CD4-positive, alpha-beta T cell treated with Interleukin-6 for 4 hours (primary cell): ENCODE measurements at regions not wholly inside any gene's neighbourhood (a gene's known extent, or its start where the extent isn't known, plus 50 kb on each side); places are given as distances from the start of the nearest gene placed in this dataset.
"Not testable (repeated sequence)": the region's sequence is repeated elsewhere in the genome, so short reads cannot be mapped to it uniquely, and the experiment has no call there.

Experiments
- DNase-seq: peaks from one replicate; pipeline ENCODE4 v3.0.0-alpha.2; 2020; ENCODE audit warnings: mixed read lengths

DNA sequence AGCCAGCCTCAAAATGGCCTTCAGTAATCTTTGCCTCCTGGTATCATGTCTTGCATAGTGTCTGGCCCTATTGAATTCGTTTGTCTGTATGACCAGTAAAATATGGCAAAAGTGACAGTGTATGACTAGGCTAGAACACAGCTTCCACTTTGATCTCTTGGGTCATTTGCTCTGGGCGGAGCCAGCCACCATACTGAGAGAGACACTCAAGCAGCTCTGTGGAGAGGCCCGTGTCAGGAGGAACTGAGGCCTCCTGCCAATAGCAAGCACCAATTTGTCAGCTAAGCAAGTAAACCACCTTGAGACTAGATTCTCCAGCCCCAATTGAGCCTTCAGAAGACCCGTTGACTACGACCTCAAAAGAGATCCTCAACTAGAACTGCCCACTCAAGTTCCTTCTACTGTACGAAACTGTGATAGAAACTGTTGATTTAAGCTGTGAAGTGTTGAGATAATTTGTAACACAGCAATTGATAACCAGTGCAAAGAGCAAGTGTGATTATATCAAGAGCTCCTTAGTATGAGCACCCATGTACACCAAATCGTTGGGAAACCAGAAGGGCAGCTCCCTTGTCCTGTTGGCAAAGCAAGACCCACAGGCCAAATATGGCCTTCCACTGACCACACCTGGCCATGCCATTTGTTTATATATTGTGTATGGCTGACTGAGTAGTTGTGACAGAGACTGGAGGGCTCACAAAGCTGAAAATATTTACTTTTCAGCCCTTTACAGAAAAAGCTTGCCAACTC, 52.7 kb upstream of the SERBP1 start:
- DNase-seq, result no peak

DNA sequence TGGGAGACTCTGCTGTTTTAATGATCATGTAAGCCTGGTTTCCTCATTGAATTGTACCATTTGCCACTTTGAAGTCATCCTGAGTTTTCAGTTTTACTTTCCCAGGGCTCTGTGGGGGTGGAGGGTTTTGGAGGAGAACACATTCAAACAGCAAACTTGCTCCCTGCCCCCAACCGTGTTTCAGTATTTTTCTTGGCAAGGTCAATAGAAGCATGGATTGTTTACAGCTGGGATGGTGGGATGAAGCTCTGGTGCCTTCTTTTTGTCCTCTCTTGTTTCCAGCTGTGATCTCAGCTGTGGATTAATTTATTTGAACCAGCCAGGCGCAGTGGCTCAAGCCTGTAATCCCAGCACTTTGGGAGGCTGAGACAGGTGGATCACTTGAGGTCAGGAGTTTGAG, 54.3 kb upstream of the SERBP1 start:
- no peak for DNase-seq

DNA sequence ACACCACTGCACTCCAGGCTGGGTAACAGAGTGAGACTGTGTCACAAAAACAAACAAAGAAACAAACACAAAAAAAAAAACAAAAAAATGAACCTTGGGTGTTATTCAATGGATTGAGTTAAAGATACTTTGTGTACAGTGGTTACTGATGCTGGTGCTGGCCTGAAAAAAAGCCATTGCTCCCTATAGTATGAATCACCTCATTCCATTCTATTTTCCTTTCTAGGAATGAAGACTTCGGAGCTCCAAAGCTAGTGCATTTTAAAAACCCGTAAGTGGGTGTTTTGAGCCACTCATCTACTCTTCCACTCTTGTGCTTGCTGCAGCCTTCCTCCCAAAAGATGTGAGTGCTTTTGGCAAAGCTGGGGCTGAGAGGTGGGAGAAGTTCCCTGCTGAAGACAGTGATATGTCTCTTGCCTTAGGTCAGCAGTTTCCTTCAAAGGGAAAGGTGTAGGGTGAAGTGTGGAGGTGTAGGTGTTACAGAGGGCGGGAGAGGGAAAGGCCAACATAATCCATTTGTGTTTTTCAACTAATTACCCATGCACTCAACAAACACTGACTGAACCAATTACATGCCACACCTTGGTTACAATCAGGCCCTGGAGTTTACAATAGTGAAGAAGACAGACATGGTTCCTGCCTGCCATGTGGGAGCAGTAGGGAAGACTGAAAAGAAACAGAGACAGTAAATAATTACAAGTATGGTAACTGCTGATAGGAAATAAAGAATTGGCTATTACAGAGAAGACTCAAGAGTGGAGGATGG, 55.0 kb upstream of the SERBP1 start:
- DNase-seq, result no peak

DNA sequence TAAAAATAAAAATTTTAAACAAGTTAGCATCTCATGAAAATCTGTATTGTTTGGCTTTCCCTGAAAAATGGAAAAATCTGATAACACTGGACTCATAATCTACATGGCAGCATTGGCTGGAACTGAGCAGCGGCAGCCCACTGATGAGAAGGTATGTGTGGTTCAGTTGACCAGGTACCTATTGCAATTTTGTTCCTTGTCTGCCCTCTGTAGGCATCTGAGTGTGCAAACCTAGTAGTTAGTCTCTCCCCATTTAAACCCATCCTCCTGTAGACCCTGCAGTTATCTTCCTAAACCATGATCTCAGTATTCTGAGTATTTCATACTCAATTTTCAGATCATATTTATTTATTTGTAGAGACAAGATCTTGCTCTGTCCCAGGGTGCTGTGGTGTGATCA, 59.4 kb upstream of the SERBP1 start:
- no peak for DNase-seq

DNA sequence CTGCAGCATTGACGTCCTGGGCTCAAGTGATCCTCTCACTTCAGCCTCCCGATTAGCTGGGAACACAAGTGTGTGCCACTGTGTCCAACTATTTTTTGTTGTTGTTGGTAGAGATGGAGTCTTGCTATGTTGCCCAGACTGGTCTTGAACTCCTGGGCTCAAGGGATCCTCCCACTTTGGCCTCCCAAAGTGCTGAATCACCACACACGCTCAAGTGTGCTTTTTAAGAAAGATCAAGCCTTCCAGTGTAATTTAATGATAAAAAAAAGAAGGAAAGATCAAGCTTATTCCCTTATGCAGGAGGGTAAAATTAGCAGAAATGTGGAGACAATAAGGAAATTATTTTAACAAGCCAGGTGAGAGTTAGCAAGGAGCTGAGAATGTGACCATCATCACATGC, 61.1 kb upstream of the SERBP1 start:
- no peak for DNase-seq

DNA sequence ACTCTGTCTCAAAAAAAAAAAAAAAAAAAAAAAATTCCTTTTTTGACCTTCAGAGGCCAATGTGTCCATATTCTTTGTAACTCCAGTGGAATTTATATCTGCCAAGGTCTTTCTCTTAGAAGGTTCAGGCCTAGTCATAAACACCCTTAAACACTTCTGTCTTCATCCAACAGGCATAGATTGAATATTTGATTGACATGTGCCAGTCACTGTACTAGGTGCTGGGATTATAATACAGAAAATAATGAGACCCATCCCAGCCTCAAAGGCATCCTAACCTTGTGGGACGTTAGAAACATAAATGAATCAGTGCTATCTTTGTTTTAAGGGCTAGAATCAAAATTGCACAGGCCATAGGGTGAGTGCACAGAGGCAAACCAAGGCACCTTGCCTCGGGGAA, 62.9 kb upstream of the SERBP1 start:
- no peak for DNase-seq

DNA sequence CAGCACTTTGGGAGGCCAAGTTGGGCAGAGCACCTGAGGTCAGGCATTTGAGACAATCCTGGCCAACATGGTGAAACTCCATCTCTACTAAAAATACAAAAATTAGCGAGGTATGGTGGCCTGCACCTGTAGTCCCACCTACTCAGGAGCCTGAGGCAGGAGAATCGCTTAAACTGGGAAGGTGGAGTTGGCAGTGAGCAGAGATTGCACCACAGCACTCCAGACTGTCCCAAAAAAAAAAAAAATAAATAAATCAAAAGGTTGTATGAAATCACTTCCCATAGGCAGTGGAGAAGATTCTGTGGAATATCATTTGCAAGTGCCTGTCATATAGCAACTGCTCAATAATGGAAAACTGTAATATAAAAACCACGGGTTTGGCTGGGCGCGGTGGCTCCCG, 65.1 kb upstream of the SERBP1 start:
- no peak for DNase-seq

DNA sequence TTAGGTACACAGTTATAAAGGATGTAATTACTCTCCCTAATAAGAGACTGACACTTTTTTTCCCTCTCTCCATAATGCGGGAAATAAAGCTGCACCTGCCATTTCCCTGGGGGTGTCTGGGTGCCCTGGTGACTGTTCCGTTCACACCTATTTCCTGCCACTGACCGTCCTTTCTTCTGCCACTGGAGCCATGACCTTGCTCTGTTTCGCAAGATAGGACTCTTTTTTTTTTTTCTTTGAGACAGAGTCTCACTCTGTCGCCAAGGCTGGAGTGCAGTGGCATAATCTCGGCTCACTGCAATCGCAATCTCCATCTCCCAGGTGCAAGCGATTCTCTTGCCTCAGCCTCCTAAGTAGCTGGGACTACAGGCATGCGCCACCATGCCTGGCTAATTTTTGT, 66.1 kb upstream of the SERBP1 start:
- DNase-seq, result no peak

DNA sequence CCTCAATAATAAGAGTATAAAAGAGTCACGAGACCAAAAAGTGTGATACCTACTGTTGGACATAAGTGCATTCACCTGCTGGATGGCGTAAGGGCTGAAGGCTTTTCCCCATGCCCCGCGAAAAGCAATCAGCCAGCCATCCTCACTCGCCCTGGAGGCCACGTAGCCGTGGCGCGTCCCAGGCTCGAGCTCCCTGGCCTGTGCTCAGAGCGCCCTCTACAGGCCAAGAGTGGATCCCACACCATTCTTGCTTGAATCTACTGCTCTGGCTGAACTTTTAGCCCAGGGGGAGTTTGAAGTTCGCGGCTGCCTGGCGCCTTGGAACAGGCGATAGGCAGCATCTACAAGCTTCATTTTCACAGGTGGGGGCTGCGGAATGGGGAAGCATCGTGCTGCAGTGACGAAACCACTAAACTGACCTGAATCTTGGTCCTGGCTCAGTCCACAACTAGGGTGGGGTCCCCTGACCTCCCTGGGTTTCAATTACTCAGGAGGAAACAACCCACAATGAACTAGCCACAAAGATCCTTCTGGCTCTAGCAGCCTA, 70.3 kb upstream of the SERBP1 start:
- peak; percentile 85 for DNase-seq

DNA sequence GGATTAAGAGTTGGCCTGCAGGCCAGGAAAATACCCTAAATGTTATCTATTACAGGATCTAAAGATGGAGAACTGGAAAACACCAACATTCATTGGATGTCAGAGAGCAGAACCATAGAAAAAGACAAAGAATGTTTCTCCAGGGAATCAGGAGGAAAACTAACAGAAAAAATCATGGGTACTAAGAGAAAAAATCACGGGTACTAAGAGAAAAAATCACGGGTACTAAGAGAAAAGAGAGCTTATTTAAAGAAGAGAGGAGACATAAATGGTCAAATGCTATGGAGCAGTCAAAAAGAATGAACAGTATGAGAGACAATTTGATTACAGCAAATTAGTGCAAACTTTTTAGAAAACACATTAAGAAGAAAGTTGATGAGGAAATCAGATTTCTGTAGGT, 73.8 kb upstream of the SERBP1 start:
- DNase-seq, result no peak

DNA sequence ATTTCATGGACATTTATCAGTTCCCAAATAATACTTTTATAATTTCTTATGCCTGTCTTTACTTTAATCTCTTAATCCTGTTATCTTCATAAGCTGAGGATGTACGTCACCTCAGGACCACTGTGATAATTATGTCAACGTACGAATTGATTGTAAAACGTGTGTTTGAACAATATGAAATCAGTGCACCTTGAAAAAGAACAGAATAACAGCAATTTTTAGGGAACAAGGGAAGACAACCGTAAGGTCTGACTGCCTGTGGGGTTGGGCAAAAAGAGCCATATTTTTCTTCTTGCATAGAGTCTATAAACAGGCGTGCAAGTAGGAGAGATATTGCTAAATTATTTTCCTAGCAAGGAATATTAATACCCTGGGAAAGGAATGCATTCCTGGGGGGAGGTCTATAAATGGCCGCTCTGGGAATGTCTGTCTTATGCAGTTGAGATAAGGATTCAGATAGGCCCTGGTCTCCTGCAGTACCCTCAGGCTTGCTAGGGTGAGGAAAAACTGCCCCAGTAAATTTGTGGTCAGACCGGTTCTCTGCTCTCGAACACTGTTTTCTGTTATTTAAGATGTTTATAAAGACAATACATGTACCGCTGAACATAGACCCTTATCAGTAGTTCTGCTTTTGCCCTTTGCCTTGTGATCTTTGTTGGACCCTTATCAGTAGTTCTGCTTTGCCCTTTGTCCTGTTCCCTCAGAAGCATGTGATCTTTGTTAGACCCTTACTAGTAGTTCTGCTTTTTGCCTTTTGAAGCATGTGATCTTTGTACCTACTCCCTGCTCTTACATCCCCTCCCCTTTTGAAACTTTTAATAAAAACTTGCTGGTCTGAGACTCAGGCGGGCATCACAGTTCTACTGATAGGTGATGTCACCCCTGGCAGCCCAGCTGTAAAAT, 83.4 kb upstream of the SERBP1 start:
- DNase-seq, result not testable (repeated sequence)

DNA sequence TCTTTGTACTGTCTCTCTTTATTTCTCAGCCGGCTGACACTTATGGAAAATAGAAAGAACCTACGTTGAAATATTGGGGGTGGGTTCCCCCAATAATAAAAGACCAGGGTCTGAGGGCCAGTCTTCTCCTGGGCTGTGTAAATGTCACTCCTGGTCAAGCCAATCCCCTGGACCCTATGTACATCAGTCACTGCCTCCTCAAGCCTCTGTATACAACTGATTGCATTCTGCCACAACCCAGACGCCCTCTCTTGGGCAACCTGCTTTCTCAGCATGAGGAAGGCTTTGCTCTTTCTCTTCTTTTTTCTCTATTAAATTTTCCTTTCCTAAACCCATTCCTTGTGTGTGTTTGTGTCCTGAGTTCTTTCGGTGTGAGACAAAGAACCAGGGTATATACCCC, 84.1 kb upstream of the SERBP1 start:
- no peak for DNase-seq

DNA sequence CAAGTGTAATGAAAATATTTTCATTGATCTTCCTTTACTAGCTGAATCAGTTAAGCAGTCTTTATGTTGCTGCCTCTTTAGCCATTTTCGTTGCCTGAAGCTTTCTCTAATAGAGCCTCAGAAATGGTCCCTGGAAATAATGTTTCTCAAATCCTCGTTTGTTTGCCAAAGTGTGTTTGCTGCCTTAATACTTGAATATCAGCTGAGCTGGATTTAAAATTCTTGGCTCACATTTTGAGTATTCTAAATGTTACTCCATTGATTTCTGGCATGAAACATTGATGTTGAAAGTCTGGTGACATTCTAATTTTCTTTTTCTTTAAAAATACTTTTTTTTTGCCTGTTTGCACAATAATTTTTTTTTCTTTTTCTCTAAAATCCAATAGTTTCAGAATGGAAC, 84.6 kb upstream of the SERBP1 start:
- no peak for DNase-seq

DNA sequence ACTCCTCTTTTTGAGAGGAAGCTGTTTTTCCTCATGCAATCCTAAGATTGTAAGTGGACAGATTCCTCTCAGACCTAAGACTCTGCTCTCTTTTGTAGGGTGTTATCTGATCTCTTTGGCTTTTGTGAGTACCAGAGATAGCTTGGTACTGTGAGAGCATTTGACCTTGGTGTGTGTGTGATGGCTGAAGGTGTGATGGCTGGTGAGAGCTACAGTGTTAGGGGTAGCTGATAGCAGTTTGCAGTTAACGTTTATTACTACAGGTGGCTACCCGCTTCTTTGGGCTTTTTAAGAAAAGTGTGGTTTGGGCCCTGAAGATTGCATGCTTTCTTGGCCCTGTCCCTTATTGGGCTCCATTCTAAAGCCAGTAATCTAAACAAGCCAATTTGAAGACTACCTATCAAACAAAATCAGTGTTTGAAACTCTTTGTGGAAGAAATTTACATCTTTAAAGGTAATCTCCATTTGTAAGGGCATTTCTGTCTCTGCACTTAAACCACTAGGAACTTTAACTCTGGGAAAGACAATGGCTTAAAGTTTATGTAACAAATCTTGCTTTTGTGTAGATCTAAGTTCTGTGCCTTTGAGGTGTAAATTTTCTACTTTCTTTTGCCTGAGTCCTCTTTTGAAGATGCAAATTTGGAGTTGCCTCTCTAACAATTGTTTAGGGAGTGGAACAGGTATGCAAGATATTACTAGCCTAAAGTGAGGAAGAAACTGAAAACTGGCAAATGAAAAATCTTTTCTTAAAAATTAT, 85.3 kb upstream of the SERBP1 start:
- no peak for DNase-seq

DNA sequence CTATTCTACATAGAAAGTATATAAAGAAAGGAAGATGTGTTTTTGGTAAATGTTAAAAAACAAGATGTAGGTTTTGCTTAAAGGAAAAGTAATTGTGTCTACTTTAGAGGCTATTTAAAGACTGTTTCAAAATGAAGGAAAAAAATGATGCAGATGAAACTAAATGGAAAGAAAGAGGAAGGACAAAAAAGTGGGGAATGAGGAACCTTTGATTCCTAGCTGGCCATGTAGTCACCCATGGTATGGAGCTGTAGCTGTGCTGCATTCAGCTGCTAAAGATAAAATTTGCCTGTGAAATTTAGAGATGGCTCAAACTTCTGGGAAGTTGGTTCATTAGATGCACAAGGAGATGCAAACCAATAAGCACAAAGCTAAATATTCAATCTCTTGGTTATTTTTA, 86.8 kb upstream of the SERBP1 start:
- DNase-seq, result no peak

DNA sequence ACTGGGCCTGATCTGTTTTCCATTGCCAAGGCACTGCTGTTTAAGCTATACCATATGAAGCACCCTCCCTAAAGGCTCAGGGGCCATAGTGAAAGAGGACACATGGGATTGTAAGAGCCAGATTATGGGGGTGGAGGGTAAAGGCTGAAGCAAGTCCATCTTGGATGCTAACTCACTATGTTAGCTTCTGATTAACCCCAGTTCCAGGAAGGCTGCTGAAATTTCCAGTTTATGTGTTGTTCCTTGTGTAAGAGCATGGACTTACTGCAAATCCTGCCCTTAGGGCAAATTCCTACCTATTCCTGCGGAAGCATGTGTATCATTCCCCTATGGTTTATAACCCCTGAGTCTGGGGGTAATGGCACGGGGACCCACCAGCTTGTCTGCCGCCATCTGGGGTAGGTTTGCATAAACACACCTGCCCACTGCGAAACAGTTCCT, 91.8 kb upstream of the SERBP1 start:
- DNase-seq, result no peak

DNA sequence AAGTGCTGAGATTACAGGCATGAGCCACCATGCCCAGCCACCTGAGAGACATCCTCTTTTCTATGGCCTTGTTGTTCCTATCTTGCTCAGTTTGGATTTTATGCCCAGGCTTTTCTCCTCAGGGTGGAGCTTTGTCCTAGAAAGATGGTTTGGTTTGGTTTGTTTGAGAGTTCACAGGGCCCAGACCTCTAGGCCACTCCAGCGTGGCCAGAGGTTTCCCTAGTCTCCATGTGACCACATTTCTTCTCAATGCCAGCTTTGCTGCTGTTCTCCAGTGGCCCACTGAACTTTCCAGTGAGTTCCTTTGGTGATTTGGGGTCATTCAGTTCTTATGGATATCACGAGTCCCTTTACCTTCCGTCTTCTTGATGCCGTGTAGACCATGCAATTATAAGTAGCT, 92.6 kb upstream of the SERBP1 start:
- DNase-seq, result no peak

DNA sequence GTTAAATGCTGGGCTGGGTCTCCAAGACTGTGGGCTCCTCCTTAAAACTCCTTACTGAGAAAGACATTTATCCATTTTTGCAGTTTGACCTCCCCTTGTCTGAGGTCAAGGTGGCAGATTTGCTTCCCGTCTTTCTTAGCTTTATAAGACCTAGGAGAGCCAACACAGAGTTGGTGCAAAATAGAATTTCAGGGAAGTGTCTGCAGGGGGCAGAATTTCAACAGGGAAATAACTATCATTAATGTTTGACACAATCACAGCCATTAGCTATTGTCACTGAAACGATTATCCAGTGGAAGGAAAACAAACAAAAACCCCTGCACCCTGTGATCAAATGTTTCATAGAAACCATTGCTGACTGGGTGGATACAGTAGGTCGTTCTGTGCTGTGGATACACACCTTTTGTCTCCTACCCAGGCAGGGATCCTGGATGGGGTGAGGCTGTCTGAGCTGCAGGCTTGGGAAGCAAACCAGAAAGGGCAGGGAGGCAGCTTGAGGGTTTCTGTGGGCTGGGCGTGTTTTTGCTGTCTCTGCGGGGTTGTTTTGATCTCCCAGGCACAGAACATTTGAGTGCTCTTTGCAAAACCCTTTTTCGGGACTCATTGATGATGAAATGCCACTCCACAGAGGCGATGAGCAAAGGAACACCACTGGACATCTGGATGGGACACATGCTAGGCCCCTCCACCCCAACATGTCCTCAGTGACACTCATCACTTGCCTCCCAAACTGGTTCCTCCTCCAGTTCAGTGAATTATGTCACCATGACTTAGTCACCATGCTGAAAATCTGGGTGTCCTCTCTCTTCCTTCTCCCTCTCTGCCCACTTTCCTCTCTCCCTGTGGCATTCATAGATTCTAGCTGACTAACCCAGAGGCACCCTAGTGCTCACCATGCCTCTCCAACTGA, 94.2 kb upstream of the SERBP1 start:
- DNase-seq, result no peak

DNA sequence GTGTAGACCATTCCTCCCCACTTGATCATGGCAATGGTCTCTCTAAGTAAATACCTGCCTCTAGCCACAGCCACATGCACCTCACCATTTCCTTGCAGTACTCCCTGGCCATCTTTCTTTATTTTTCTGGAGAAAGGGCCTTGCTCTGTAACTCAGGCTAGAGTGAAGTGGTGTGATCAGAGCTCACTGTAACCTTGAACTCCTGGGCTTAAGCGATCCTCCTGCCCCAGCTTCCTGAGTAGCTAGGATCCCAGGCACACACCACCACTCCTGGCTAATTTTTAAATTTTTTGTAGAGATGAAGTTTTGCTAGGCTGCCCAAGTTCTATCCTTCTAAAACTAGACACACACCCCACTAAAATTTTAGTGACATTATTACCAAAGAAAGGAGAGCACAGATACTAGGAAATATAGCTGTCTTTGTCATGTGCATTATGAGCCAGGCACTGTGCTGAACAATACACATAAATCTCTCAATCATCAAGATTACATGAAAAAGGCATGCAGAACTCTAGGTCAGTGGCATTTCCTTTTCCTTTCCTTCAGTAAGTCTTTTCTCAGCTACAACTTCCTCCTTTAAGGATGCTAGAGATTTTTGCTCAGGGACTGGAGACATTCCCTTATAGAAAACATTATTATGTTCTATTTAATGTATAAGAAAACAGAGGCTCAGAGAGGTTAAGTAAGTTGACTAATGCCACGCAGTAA, 95.0 kb upstream of the SERBP1 start:
- DNase-seq, result no peak

DNA sequence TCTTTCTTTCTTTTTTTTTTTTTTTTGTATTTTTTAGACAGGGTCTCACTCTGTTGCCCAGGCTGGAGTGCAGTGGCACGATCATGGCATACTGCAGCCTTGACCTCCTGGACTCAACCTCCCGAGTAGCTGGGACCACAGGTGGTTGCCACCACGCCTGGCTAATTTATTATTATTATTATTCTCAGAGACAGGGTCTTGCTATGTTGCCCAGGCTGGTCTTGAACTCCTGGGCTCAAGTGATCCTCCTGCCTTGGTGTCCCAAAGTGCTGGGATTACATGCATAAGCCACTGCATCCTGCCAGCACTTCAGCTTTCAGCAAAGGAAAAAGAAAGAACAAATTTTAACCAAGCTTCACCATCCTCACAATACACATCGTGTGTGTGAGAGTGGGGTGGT, 97.9 kb upstream of the SERBP1 start:
- DNase-seq, result no peak

DNA sequence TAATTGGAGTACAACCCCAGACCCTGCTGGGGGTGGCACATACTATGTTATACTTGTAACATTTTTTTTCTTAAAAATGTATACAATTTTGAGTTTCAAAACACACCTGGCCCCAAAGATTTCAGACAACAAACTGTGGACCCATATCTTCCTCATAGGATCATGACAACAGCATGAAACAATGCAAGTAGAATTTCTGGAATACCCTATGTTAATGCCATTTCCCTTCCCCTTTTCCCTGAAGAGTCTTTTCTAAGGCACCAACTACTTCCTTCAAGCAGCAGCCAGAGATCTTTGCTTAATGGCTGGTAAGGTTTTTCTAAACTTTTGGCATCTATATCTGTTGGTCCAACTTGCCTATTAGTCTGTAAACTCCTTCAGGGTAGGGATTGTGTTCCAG, 99.9 kb upstream of the SERBP1 start:
- no peak for DNase-seq
